DOHH2 (cell line): ENCODE measurements at regions not wholly inside any gene's neighbourhood (a gene's known extent, or its start where the extent isn't known, plus 50 kb on each side); places are given as distances from the start of the nearest gene placed in this dataset.

Experiments
- H3F3A ChIP-seq: fragments of 200-600 bp; sonication (generic), shearing (Covaris generic); 2 replicates; pipeline ENCODE4 v1.6.0; 2016; ENCODE audit warnings: antibody characterized with exemption, mild to moderate bottlenecking; ENCODE audit not compliant: control insufficient read depth, insufficient read depth
- H3K27ac ChIP-seq: fragments of 200-600 bp; sonication (generic); 2 replicates; pipeline ENCODE4 v1.5.1; 2014; ENCODE audit warnings: low read depth, mild to moderate bottlenecking, low read length, moderate library complexity
- H3K27me3 ChIP-seq: fragments of 200-600 bp; sonication (generic); 2 replicates; pipeline ENCODE4 v1.6.1; 2014; ENCODE audit warnings: mild to moderate bottlenecking, low read length, mixed read lengths; ENCODE audit not compliant: control insufficient read depth
- H3K36me3 ChIP-seq: fragments of 200-600 bp; sonication (generic); 2 replicates; pipeline ENCODE4 v1.6.1; 2014; ENCODE audit warnings: mild to moderate bottlenecking, low read length, moderate library complexity, mixed read lengths; ENCODE audit not compliant: control insufficient read depth
- H3K4me1 ChIP-seq: fragments of 200-600 bp; sonication (generic); 2 replicates; pipeline ENCODE4 v1.6.1; 2014; ENCODE audit warnings: mild to moderate bottlenecking, low read length, mixed read lengths; ENCODE audit not compliant: control insufficient read depth
- H3K4me2 ChIP-seq: fragments of 200-600 bp; sonication (generic); 2 replicates; pipeline ENCODE4 v1.6.0; 2014; ENCODE audit warnings: mild to moderate bottlenecking, low read length, moderate library complexity
- H3K4me3 ChIP-seq: fragments of 200-600 bp; sonication (generic); 2 replicates; pipeline ENCODE4 v1.5.1; 2014; ENCODE audit warnings: mild to moderate bottlenecking, low read length, mixed read lengths
- H3K79me2 ChIP-seq: fragments of 200-600 bp; sonication (generic); 2 replicates; pipeline ENCODE4 v1.6.1; 2014; ENCODE audit warnings: mild to moderate bottlenecking, low read length, mixed read lengths; ENCODE audit not compliant: control insufficient read depth
- H3K9me2 ChIP-seq: fragments of 200-600 bp; sonication (generic); replicated peaks from 2 replicates; pipeline ENCODE4 v1.6.1; 2014; ENCODE audit warnings: mild to moderate bottlenecking, low read length, mixed read lengths; ENCODE audit not compliant: control insufficient read depth
- H3K9me3 ChIP-seq: fragments of 200-600 bp; sonication (generic); 2 replicates; pipeline ENCODE4 v1.6.1; 2014; ENCODE audit warnings: antibody characterized with exemption, low read length, mixed read lengths; ENCODE audit not compliant: control insufficient read depth, insufficient read depth
- H4K20me1 ChIP-seq: fragments of 200-600 bp; sonication (generic); 2 replicates; pipeline ENCODE4 v1.6.0; 2014; ENCODE audit warnings: low read depth, mild to moderate bottlenecking, antibody characterized with exemption, low read length, moderate library complexity; ENCODE audit not compliant: control insufficient read depth, insufficient read depth
- EZH2phosphoT487 ChIP-seq: fragments of 200-600 bp; sonication (generic); IDR thresholded peaks from 2 replicates; pipeline ENCODE4 v1.6.1; 2017; ENCODE audit warnings: borderline replicate concordance, mild to moderate bottlenecking, antibody characterized with exemption, low read length, moderate library complexity, mixed read lengths
- TF ChIP-seq, protein P1 (sequence below): fragments of 200-600 bp; sonication (generic); IDR thresholded peaks from one replicate; pipeline ENCODE4 v1.5.1; 2014; ENCODE audit warnings: antibody characterized with exemption, mild to moderate bottlenecking, low read depth, low read length; ENCODE audit not compliant: poor library complexity, severe bottlenecking

DNA sequence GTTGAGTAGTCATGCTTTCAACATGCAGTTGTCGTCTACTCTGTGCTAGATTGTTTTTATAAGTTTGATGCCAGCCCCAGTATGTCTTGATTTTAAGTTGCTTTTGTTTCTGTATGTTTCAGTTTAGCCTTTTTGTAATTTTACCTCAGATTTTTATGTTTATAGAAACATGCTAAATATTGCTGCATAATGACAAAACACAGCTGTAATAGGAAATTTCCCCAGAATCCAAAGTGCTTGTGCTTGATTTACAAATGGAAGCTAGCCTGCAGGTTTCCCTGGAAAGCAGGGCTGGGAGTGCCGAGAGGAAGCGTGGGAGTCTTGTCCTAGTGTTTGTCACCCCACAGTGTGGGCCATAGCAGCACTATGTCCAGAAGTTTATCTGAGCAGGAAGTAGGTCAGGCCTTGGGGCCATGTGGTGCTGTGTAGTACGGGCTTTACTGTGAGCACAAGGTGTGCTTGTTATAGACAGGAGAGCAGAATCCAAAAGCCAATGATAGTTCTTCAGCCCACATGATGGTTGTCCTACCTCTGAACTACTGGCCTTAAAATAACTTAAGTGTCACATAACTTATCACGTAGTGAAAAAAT, 100.0 kb upstream of the NREP start:
- Histone ChIP-seq H3K4me1 (peaks cover 20% of the 10 kb centered on the region), H3K27ac (no peak overlapping the region), H3K27me3 (no peaks in the 10 kb centered on the region), H4K20me1 (no peaks in the 10 kb centered on the region), H3K79me2 (no peaks in the 10 kb centered on the region), H3K4me2 (no peak overlapping the region), H3K9me2 (no peaks in the 10 kb centered on the region), H3K9me3 (no peaks in the 10 kb centered on the region), H3K4me3 (no peak overlapping the region), H3F3A (no peaks in the 10 kb centered on the region), H3K36me3 (no peaks in the 10 kb centered on the region)
- no peak for TF ChIP-seq EZH2phosphoT487
- TF ChIP-seq, protein P1, sequence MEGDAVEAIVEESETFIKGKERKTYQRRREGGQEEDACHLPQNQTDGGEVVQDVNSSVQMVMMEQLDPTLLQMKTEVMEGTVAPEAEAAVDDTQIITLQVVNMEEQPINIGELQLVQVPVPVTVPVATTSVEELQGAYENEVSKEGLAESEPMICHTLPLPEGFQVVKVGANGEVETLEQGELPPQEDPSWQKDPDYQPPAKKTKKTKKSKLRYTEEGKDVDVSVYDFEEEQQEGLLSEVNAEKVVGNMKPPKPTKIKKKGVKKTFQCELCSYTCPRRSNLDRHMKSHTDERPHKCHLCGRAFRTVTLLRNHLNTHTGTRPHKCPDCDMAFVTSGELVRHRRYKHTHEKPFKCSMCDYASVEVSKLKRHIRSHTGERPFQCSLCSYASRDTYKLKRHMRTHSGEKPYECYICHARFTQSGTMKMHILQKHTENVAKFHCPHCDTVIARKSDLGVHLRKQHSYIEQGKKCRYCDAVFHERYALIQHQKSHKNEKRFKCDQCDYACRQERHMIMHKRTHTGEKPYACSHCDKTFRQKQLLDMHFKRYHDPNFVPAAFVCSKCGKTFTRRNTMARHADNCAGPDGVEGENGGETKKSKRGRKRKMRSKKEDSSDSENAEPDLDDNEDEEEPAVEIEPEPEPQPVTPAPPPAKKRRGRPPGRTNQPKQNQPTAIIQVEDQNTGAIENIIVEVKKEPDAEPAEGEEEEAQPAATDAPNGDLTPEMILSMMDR, result no peak

DNA sequence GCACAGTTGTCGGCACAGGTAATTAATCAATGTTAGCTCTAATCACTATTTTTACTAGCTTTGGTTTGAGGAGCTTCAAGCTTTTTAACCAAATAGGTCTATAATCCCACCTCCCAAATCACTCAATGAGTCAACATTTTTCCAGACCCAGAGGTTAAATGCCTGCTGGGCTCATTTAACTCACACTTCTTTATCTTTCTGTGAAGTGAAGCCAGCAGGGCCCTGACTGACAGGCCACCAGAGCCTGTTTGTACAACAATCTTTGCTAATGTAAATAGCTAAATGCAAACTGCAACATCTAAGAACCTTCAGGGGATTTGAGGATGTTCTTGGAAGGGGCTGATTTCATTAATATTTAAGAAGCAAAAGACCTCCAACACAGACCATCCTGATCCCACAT, 98.4 kb upstream of the NREP start:
- Histone ChIP-seq H3F3A (no peaks in the 10 kb centered on the region), H3K4me1 (peaks cover 20% of the 10 kb centered on the region), H3K9me3 (no peaks in the 10 kb centered on the region), H3K4me2 (no peak overlapping the region), H3K9me2 (no peaks in the 10 kb centered on the region), H3K79me2 (no peaks in the 10 kb centered on the region), H3K27ac (no peak overlapping the region), H4K20me1 (no peaks in the 10 kb centered on the region), H3K27me3 (no peaks in the 10 kb centered on the region), H3K36me3 (no peaks in the 10 kb centered on the region), H3K4me3 (no peak overlapping the region)
- TF ChIP-seq EZH2phosphoT487, result no peak
- TF ChIP-seq, protein P1, result no peak

DNA sequence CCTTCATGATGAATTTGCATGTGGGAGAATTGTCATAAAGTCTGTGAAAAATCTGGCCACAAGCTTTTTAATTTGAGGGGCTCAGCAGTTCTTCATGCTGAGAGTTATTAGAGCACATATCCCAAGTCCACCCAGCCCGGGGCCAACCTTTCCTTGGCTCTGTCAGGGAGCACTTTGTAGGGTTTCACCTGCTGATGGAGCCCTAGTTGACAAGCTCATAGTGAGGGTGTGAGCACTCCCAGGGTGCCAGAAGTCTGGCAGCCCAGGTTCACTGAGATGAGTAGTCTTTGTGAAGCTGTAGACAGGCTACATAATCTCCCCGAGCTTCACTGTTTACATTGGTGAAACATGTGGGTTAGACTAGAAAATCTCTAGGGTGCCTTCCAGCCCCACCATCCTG, 97.2 kb upstream of the NREP start:
- TF ChIP-seq, protein P1, result no peak
- TF ChIP-seq EZH2phosphoT487, result no peak
- Histone ChIP-seq H3K9me2 (no peaks in the 10 kb centered on the region), H3K4me3 (peak overlapping the region; percentile 16), H3K79me2 (no peaks in the 10 kb centered on the region), H3K27me3 (no peaks in the 10 kb centered on the region), H3K27ac (peak overlapping the region; percentile 46), H3K4me2 (peak overlapping the region; percentile 54), H4K20me1 (no peaks in the 10 kb centered on the region), H3K36me3 (no peaks in the 10 kb centered on the region), H3K9me3 (no peaks in the 10 kb centered on the region), H3F3A (no peaks in the 10 kb centered on the region), H3K4me1 (peaks cover 20% of the 10 kb centered on the region)

DNA sequence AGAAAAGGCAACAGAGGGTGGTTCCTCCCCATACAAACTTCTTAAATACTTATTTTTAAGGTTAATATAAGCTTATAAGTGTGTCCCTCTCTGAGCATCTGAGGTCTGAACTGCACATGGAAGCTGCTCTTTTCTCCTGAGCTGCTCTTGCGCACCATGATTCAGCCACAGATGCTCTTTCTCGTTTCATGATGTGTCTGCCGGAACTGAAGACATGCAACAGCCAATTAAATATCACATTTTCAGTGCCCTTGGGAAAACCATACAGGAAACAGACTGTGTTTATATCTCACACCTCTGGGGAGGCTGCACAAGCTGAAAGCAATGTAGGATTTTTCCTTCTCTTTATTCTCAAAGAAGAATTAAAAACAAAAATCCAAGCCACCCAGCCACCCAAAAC, 96.8 kb upstream of the NREP start:
- TF ChIP-seq EZH2phosphoT487, result no peak
- TF ChIP-seq, protein P1, result no peak
- Histone ChIP-seq H3K4me3 (peak overlapping the region; percentile 16), H3K27ac (peak overlapping the region; percentile 46)

More for the DNA sequence above, 96.8 kb upstream of the NREP start:
- H3K4me1 ChIP-seq, result peaks cover 20% of the 10 kb centered on the region
- H3K9me2 ChIP-seq, result no peaks in the 10 kb centered on the region
- H3K79me2 ChIP-seq, result no peaks in the 10 kb centered on the region
- H4K20me1 ChIP-seq, result no peaks in the 10 kb centered on the region
- H3K36me3 ChIP-seq, result no peaks in the 10 kb centered on the region
- H3K4me2 ChIP-seq, result peak overlapping the region; percentile 54
- no peaks in the 10 kb centered on the region for H3K27me3 ChIP-seq
- no peaks in the 10 kb centered on the region for H3F3A ChIP-seq
- H3K9me3 ChIP-seq, result no peaks in the 10 kb centered on the region
